Right atrium auricular region (tissue), 2 donors: ENCODE measurements at regions not wholly inside any gene's neighbourhood (a gene's known extent, or its start where the extent isn't known, plus 50 kb on each side); places are given as distances from the start of the nearest gene placed in this dataset.

Source experiments
- DNase-seq: peaks from one replicate; pipeline ENCODE4 v3.0.0-alpha.2; 2019; ENCODE audit warnings: low spot score
- H3K27ac ChIP-seq, 2 donors: fragments of 200-600 bp; sonication (generic); 1 replicate in 1 of 2; 2 replicates in 1 of 2; pipeline ENCODE4 v1.5.1; 2016 to 2019
- H3K27me3 ChIP-seq, 2 donors: fragments of 200-600 bp; sonication (generic); one replicate each; pipeline versions ENCODE4 v1.5.1 to v1.6.0; 2017 to 2019
- H3K36me3 ChIP-seq: fragments of 200-600 bp; sonication (generic); one replicate; pipeline ENCODE4 v1.5.1; 2016
- H3K4me1 ChIP-seq, 2 donors: fragments of 200-600 bp; sonication (generic); one replicate each; pipeline versions ENCODE4 v1.5.1 to v1.6.0; 2017 to 2019
- H3K4me3 ChIP-seq, 2 donors: fragments of 200-600 bp; sonication (generic); 1 replicate in 1 of 2; 2 replicates in 1 of 2; pipeline ENCODE4 v1.5.1; 2017 to 2019; ENCODE audit warnings: mild to moderate bottlenecking in 1 of 2, moderate library complexity in 1 of 2
- H3K9me3 ChIP-seq, 2 donors: fragments of 200-600 bp; sonication (generic); one replicate each; pipeline ENCODE4 v1.5.1; 2019
- TF ChIP-seq, protein P1 (sequence below), 2 donors: fragments of 200-600 bp; sonication (generic); IDR thresholded peaks; one replicate each; pipeline ENCODE4 v1.5.1; 2019; ENCODE audit warnings: antibody characterized with exemption in 2 of 2

- no peaks in the 10 kb centered on the region for H3K4me1 ChIP-seq
- no peak overlapping the region for H3K27ac ChIP-seq
- H3K36me3 ChIP-seq, result no peaks in the 10 kb centered on the region
Observed at GRCh38 chr1:195394567-195394966, 1213.7 kb downstream of the KCNT2 start.

DNA sequence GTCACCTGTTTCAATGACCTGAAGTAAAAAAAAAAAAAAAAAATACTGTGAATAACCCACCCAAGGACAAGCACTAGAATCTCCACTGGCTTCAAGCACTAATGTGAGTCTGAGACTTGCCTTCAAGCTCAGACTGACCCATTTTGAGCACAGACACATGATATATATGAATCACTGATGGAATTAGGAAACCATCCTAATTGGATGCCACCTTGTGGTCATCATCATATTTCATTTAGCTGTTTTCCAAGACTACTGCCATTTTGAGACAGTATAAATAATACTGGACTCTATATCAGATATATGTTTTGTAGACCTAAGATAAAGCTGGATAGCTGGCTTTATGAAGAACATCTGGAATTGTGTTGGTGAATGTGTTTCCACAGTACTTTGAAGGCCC, 1232.0 kb downstream of the KCNT2 start:
- TF ChIP-seq, protein P1, sequence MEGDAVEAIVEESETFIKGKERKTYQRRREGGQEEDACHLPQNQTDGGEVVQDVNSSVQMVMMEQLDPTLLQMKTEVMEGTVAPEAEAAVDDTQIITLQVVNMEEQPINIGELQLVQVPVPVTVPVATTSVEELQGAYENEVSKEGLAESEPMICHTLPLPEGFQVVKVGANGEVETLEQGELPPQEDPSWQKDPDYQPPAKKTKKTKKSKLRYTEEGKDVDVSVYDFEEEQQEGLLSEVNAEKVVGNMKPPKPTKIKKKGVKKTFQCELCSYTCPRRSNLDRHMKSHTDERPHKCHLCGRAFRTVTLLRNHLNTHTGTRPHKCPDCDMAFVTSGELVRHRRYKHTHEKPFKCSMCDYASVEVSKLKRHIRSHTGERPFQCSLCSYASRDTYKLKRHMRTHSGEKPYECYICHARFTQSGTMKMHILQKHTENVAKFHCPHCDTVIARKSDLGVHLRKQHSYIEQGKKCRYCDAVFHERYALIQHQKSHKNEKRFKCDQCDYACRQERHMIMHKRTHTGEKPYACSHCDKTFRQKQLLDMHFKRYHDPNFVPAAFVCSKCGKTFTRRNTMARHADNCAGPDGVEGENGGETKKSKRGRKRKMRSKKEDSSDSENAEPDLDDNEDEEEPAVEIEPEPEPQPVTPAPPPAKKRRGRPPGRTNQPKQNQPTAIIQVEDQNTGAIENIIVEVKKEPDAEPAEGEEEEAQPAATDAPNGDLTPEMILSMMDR (IDR thresholded peaks at IDR 0.05), result no peak
- no peaks in the 10 kb centered on the region for H3K4me1 ChIP-seq

More at GRCh38 chr1:195394567-195394966, 1213.7 kb downstream of the KCNT2 start:
- DNase-seq, result no peak
- TF ChIP-seq, protein P1 (IDR thresholded peaks at IDR 0.05), result no peak
- H3K27me3 ChIP-seq, result no peaks in the 10 kb centered on the region
- H3K4me3 ChIP-seq, result no peak overlapping the region
- peaks cover 0 to 2% of the 10 kb centered on the region in 2 donors for H3K9me3 ChIP-seq

GRCh38 chr1:195373856-195374255, 1234.4 kb downstream of the KCNT2 start:
- Histone ChIP-seq H3K4me3 (no peak overlapping the region), H3K36me3 (no peaks in the 10 kb centered on the region), H3K4me1 (no peaks in the 10 kb centered on the region), H3K9me3 (no peaks in the 10 kb centered on the region), H3K27me3 (no peaks in the 10 kb centered on the region), H3K27ac (no peak overlapping the region)
- TF ChIP-seq, protein P1 (IDR thresholded peaks at IDR 0.05), result no peak
- DNase-seq, result no peak

More for the DNA sequence above, 1232.0 kb downstream of the KCNT2 start:
- Histone ChIP-seq H3K27ac (no peak overlapping the region), H3K36me3 (no peaks in the 10 kb centered on the region), H3K27me3 (no peaks in the 10 kb centered on the region), H3K9me3 (no peaks in the 10 kb centered on the region), H3K4me3 (no peak overlapping the region)
- no peak for DNase-seq

GRCh38 chr1:195345149-195345548, 1263.1 kb downstream of the KCNT2 start:
- Histone ChIP-seq H3K4me1 (no peaks in the 10 kb centered on the region), H3K27ac (no peak overlapping the region), H3K36me3 (no peaks in the 10 kb centered on the region), H3K27me3 (no peaks in the 10 kb centered on the region), H3K9me3 (no peaks in the 10 kb centered on the region), H3K4me3 (no peak overlapping the region)
- TF ChIP-seq, protein P1 (IDR thresholded peaks at IDR 0.05), result no peak
- DNase-seq, result no peak

- DNase-seq, result no peak
- no peaks in the 10 kb centered on the region for H3K9me3 ChIP-seq
- H3K27ac ChIP-seq, result no peak overlapping the region
- no peaks in the 10 kb centered on the region for H3K36me3 ChIP-seq
- no peaks in the 10 kb centered on the region for H3K27me3 ChIP-seq
- TF ChIP-seq, protein P1 (IDR thresholded peaks at IDR 0.05), result no peak
- H3K4me3 ChIP-seq, result no peak overlapping the region
- H3K4me1 ChIP-seq, result no peaks in the 10 kb centered on the region
Observed at GRCh38 chr1:195337646-195338045, 1270.6 kb downstream of the KCNT2 start.

DNA sequence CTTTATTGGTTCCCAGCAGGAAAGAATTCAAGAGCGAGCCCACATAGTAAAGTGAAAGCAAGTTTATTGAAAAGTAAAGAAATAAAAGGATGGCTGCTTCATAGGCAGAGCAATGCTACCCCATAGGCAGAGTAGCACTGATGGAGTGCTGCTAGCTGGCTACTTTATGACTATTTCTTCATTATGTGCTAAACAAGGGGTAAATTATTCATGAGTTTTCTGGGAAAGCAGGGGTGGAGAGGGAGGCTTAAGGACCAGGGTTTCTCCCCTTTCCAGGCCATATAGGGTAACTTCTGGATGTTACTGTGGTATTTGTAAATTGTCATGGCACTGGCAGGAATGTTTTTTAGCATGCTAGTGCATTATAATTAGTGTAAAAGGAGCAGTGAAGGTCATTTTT, 1271.4 kb downstream of the KCNT2 start:
- no peak for DNase-seq
- no peaks in the 10 kb centered on the region for H3K27me3 ChIP-seq
- H3K4me3 ChIP-seq, result no peak overlapping the region
- H3K27ac ChIP-seq, result no peak overlapping the region
- TF ChIP-seq, protein P1 (IDR thresholded peaks at IDR 0.05), result no peak
- H3K4me1 ChIP-seq, result no peaks in the 10 kb centered on the region
- no peaks in the 10 kb centered on the region for H3K9me3 ChIP-seq
- H3K36me3 ChIP-seq, result no peaks in the 10 kb centered on the region
